ENCODE measurements at regions not wholly inside any gene's neighbourhood (a gene's known extent, or its start where the extent isn't known, plus 50 kb on each side); places are given as distances from the start of the nearest gene placed in this dataset.
"Not testable (repeated sequence)": the region's sequence is repeated elsewhere in the genome, so short reads cannot be mapped to it uniquely, and the experiment has no call there.

DNA sequence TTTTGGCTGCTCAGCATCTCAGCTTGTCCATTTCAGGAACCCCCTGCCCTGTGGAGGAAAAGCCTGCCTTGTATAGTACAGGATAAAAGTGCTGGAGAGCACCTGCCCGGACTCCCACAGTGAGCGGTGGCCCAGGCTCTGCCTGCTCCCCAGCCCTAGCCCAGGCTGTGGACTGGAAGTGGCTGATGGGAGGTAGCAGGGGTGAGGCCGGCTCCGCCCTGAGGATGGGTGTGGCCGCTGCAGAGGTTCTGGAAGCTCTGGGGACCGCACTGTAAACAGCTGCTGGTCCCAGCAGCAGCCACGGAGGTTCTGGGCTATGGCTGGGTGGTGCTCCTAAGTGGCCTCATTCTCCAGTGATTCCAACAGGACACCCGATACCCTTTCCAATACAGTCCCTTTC, 56.6 kb upstream of the HELT start:
- H3K36me3 ChIP-seq (ENCODE audit: control insufficient read depth, insufficient read depth, low read length), result no peaks in the 10 kb centered on the region
- no peaks in the 10 kb centered on the region for H3K9me3 ChIP-seq
- H3K27me3 Mint-ChIP-seq (ENCODE audit: insufficient read depth, unreplicated experiment), result peaks cover 2% of the 10 kb centered on the region
- H3K36me3 Mint-ChIP-seq (ENCODE audit: insufficient read depth, unreplicated experiment), result peaks cover 28% of the 10 kb centered on the region
- no peak for DNase-seq
- no peak overlapping the region for H3K27ac Mint-ChIP-seq (ENCODE audit: unreplicated experiment)
- BruUV-seq (replicated peaks), result no TSS peak
- CTCF ChIA-PET, result no interaction called here
- peaks cover 6% of the 10 kb centered on the region for H3K4me1 Mint-ChIP-seq (ENCODE audit: low read depth, unreplicated experiment)
- no peaks in the 10 kb centered on the region for H3K27me3 ChIP-seq (replicated peaks; ENCODE audit: control insufficient read depth, insufficient read depth, low read length)
- H3K4me1 ChIP-seq, result no peaks in the 10 kb centered on the region
- H3K9me3 Mint-ChIP-seq (ENCODE audit: unreplicated experiment), result no peaks in the 10 kb centered on the region
- intact Hi-C loops (cut with micrococcal nuclease; ENCODE audit: unreplicated experiment), result no loop called here
- TF ChIP-seq, protein P1, sequence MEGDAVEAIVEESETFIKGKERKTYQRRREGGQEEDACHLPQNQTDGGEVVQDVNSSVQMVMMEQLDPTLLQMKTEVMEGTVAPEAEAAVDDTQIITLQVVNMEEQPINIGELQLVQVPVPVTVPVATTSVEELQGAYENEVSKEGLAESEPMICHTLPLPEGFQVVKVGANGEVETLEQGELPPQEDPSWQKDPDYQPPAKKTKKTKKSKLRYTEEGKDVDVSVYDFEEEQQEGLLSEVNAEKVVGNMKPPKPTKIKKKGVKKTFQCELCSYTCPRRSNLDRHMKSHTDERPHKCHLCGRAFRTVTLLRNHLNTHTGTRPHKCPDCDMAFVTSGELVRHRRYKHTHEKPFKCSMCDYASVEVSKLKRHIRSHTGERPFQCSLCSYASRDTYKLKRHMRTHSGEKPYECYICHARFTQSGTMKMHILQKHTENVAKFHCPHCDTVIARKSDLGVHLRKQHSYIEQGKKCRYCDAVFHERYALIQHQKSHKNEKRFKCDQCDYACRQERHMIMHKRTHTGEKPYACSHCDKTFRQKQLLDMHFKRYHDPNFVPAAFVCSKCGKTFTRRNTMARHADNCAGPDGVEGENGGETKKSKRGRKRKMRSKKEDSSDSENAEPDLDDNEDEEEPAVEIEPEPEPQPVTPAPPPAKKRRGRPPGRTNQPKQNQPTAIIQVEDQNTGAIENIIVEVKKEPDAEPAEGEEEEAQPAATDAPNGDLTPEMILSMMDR (IDR thresholded peaks at IDR 0.05; ENCODE audit: insufficient read depth in 1 of 2, low read depth in 1 of 2, low read length in 1 of 2, severe bottlenecking in 1 of 2, unreplicated experiment in 1 of 2), result no peak
- no peak overlapping the region for H3K4me3 ChIP-seq (ENCODE audit: low read depth, low read length)
- POLR2A ChIA-PET, result no interaction called here
- no peak overlapping the region for H3K4me3 Mint-ChIP-seq (ENCODE audit: unreplicated experiment)

GRCh38 chr4:184962125-184962638, 56.1 kb upstream of the HELT start:
- no peak overlapping the region for H3K4me3 Mint-ChIP-seq (ENCODE audit: unreplicated experiment)
- CTCF ChIA-PET, result no interaction called here
- H3K36me3 Mint-ChIP-seq (ENCODE audit: insufficient read depth, unreplicated experiment), result peaks cover 28% of the 10 kb centered on the region
- intact Hi-C loops (cut with micrococcal nuclease; ENCODE audit: unreplicated experiment), result no loop called here
- no peaks in the 10 kb centered on the region for H3K9me3 ChIP-seq
- H3K4me1 ChIP-seq, result no peaks in the 10 kb centered on the region
- H3K9me3 Mint-ChIP-seq (ENCODE audit: unreplicated experiment), result no peaks in the 10 kb centered on the region
- peaks cover 2% of the 10 kb centered on the region for H3K27me3 Mint-ChIP-seq (ENCODE audit: insufficient read depth, unreplicated experiment)
- no peak for DNase-seq
- H3K36me3 ChIP-seq (ENCODE audit: control insufficient read depth, insufficient read depth, low read length), result no peaks in the 10 kb centered on the region
- no peaks in the 10 kb centered on the region for H3K27me3 ChIP-seq (replicated peaks; ENCODE audit: control insufficient read depth, insufficient read depth, low read length)
- POLR2A ChIA-PET, result no interaction called here
- BruUV-seq (replicated peaks), result no TSS peak
- TF ChIP-seq, protein P1 (IDR thresholded peaks at IDR 0.05; ENCODE audit: insufficient read depth in 1 of 2, low read depth in 1 of 2, low read length in 1 of 2, severe bottlenecking in 1 of 2, unreplicated experiment in 1 of 2), result no peak
- no peak overlapping the region for H3K4me3 ChIP-seq (ENCODE audit: low read depth, low read length)
- no peak overlapping the region for H3K27ac Mint-ChIP-seq (ENCODE audit: unreplicated experiment)
- peaks cover 6% of the 10 kb centered on the region for H3K4me1 Mint-ChIP-seq (ENCODE audit: low read depth, unreplicated experiment)

DNA sequence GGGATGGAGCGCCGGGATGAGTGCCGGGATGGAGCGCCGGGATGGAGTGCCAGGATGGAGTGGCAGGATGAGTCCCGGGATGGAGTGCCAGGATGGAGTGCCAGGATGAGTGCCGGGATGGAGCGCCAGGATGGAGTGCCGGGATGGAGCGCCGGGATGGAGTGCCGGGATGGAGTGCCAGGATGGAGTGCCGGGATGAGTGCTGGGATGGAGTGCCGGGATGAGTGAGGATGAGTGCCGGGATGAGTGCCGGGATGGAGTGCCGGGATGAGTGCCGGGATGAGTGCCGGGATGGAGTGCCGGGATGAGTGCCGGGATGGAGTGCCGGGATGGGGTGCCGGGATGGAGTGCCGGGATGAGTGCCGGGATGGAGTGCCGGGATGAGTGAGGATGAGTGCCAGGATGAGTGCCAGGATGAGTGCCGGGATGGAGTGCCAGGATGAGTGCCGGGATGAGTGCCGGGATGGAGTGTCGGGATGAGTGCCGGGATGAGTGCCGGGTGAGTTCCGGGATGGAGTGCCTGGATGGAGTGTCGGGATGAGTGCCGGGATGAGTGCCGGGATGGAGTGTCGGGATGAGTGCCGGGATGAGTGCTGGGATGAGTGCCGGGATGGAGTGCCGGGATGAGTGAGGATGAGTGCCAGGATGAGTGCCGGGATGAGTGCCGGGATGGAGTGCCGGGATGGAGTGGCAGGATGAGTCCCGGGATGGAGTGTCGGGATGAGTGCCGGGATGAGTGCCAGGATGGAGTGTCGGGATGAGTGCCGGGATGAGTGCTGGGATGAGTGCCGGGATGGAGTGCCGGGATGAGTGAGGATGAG, 52.9 kb upstream of the HELT start:
- intact Hi-C loops (cut with micrococcal nuclease; ENCODE audit: unreplicated experiment); H3K27me3 Mint-ChIP-seq (ENCODE audit: insufficient read depth, unreplicated experiment); H3K4me1 ChIP-seq; H3K9me3 Mint-ChIP-seq (ENCODE audit: unreplicated experiment); H3K9me3 ChIP-seq; CTCF ChIA-PET; H3K36me3 ChIP-seq (ENCODE audit: control insufficient read depth, insufficient read depth, low read length); DNase-seq; H3K4me3 ChIP-seq (ENCODE audit: low read depth, low read length); POLR2A ChIA-PET; BruUV-seq (replicated peaks); H3K27me3 ChIP-seq (replicated peaks; ENCODE audit: control insufficient read depth, insufficient read depth, low read length): not testable (repeated sequence)
- Mint-ChIP-seq H3K27ac (ENCODE audit: unreplicated experiment) (peak overlapping the region; percentile 93), H3K36me3 (ENCODE audit: insufficient read depth, unreplicated experiment) (peaks cover 34% of the 10 kb centered on the region), H3K4me1 (ENCODE audit: low read depth, unreplicated experiment) (peaks cover 12% of the 10 kb centered on the region), H3K4me3 (ENCODE audit: unreplicated experiment) (peak overlapping the region; percentile 69)

GRCh38 chr4:184966051-184966691, 52.1 kb upstream of the HELT start:
- Mint-ChIP-seq H3K4me1 (ENCODE audit: low read depth, unreplicated experiment) (peaks cover 12% of the 10 kb centered on the region), H3K36me3 (ENCODE audit: insufficient read depth, unreplicated experiment) (peaks cover 34% of the 10 kb centered on the region)
- H3K4me3 ChIP-seq (ENCODE audit: low read depth, low read length); H3K9me3 ChIP-seq; DNase-seq; H3K4me1 ChIP-seq; H3K27me3 Mint-ChIP-seq (ENCODE audit: insufficient read depth, unreplicated experiment); POLR2A ChIA-PET; H3K27me3 ChIP-seq (replicated peaks; ENCODE audit: control insufficient read depth, insufficient read depth, low read length); H3K4me3 Mint-ChIP-seq (ENCODE audit: unreplicated experiment); CTCF ChIA-PET; H3K36me3 ChIP-seq (ENCODE audit: control insufficient read depth, insufficient read depth, low read length); H3K9me3 Mint-ChIP-seq (ENCODE audit: unreplicated experiment); intact Hi-C loops (cut with micrococcal nuclease; ENCODE audit: unreplicated experiment); BruUV-seq (replicated peaks); H3K27ac Mint-ChIP-seq (ENCODE audit: unreplicated experiment): not testable (repeated sequence)

GRCh38 chr4:184967699-184968098, 50.6 kb upstream of the HELT start:
- intact Hi-C loops (cut with micrococcal nuclease; ENCODE audit: unreplicated experiment); H3K4me3 Mint-ChIP-seq (ENCODE audit: unreplicated experiment); H3K9me3 ChIP-seq; H3K4me1 ChIP-seq; H3K36me3 ChIP-seq (ENCODE audit: control insufficient read depth, insufficient read depth, low read length); BruUV-seq (replicated peaks); H3K27ac Mint-ChIP-seq (ENCODE audit: unreplicated experiment); H3K27me3 Mint-ChIP-seq (ENCODE audit: insufficient read depth, unreplicated experiment); POLR2A ChIA-PET; H3K9me3 Mint-ChIP-seq (ENCODE audit: unreplicated experiment); H3K4me3 ChIP-seq (ENCODE audit: low read depth, low read length); H3K27me3 ChIP-seq (replicated peaks; ENCODE audit: control insufficient read depth, insufficient read depth, low read length); DNase-seq; CTCF ChIA-PET: not testable (repeated sequence)
- H3K36me3 Mint-ChIP-seq (ENCODE audit: insufficient read depth, unreplicated experiment), result peaks cover 34% of the 10 kb centered on the region
- H3K4me1 Mint-ChIP-seq (ENCODE audit: low read depth, unreplicated experiment), result peaks cover 12% of the 10 kb centered on the region

All from Caco-2 (cell line).